C4-2B (cell line): ENCODE measurements at regions not wholly inside any gene's neighbourhood (a gene's known extent, or its start where the extent isn't known, plus 50 kb on each side); places are given as distances from the start of the nearest gene placed in this dataset.
"Not testable (repeated sequence)": the region's sequence is repeated elsewhere in the genome, so short reads cannot be mapped to it uniquely, and the experiment has no call there.

Experiments
- H3K27ac ChIP-seq: fragments of 450-650 bp; 2 replicates; pipeline ENCODE4 v1.5.1; 2017
- CTCF ChIP-seq: fragments of 450-650 bp; conservative IDR thresholded peaks from 2 replicates; pipeline ENCODE4 v1.5.1; 2017; ENCODE audit warnings: mild to moderate bottlenecking
- ZFX ChIP-seq: fragments of 450-650 bp; IDR thresholded peaks from 2 replicates; pipeline ENCODE4 v1.6.1; 2017

- TF ChIP-seq ZFX, result no peak
- no peak for TF ChIP-seq CTCF
- H3K27ac ChIP-seq, result no peak overlapping the region
Observed at GRCh38 chr22:49517211-49517610, 310.5 kb downstream of the BRD1 start.

DNA sequence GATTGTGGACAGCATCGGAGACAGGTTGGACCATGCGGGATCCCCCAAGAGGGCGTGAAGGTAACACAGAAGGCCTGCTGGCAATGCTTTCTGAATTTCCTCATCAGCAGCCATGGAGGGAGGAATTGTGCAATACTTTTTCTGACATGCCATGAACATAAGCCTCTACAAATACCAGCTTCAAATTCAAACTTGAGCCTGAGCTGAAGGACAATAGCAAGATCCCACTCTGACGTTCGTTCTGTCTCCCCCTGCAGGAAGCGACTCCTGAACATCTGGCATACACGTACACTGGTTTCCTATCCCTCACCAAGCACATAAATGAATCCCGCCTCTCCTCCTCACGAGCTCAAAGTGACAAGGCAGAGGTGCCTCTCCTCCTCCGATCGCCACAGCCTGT, 312.2 kb downstream of the BRD1 start:
- no peak overlapping the region for H3K27ac ChIP-seq
- no peak for TF ChIP-seq CTCF

DNA sequence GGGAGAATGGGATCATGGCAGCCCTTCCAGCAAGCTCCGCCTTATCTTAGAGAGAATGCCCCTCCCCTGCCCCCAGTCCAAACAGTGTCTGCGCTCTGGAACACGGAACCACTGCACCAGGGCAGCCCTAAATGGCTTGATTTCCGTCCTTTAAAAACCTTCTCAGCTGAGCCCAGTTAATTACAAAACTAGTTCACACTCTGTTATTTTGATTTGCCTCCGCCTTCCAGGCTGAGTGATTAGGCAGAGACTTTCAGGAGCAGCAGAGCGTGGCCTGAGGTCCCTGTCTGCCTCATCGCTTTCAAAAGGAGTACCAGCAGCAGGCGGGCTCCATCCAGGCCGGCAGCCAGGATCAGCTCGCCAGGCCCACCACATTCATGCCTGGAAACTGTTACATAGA, 313.0 kb downstream of the BRD1 start:
- no peak overlapping the region for H3K27ac ChIP-seq

GRCh38 chr22:49514211-49514610, 313.5 kb downstream of the BRD1 start:
- TF ChIP-seq CTCF (no peak), ZFX (no peak)
- no peak overlapping the region for H3K27ac ChIP-seq

More for the DNA sequence above, 313.0 kb downstream of the BRD1 start:
- TF ChIP-seq ZFX, result no peak
- no peak for TF ChIP-seq CTCF

GRCh38 chr22:49513358-49513851, 314.3 kb downstream of the BRD1 start:
- no peak overlapping the region for H3K27ac ChIP-seq
- TF ChIP-seq ZFX, result no peak
- TF ChIP-seq CTCF, result no peak

- H3K27ac ChIP-seq, result no peak overlapping the region; the same call in 1 of the 2 replicates
- no peak for TF ChIP-seq CTCF
- no peak for TF ChIP-seq ZFX
Observed at GRCh38 chr22:49512487-49513165, 315.0 kb downstream of the BRD1 start.

DNA sequence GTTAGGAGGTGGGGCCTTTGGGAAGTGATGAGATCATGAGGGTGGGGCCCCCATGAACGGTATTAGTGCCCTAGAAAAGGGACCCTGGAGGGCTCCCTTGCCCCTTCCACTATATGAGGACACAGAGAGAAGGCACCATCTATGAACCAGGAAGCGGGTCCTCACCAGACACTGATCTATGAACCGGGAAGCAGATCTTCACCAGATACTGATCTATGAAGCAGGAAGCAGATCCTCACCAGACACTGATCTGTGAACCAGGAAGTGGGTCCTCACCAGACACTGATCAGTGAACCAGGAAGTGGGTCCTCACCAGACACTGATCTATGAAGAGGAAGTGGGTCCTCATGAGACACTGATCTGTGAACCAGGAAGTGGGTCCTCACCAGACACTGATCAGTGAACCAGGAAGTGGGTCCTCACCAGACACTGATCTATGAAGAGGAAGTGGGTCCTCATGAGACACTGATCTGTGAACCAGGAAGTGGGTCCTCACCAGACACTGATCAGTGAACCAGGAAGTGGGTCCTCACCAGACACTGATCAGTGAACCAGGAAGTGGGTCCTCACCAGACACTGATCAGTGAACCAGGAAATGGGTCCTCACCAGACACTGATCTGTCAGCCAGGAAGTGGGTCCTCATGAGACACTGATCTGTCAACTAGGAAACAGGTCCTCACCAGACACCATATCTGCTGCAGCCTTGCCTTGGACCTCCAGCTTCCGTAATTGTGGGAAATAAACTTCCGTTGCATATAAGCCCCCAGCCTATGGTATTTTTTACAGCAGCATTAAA, 316.1 kb downstream of the BRD1 start:
- H3K27ac ChIP-seq, result not testable (repeated sequence)
